Mesenteric fat pad (tissue), 1 donor: ENCODE measurements at regions not wholly inside any gene's neighbourhood (a gene's known extent, or its start where the extent isn't known, plus 50 kb on each side); places are given as distances from the start of the nearest gene placed in this dataset.

Experiments used
- DNase-seq: peaks from one replicate; pipeline ENCODE4 v3.0.0-alpha.2; 2020; ENCODE audit warnings: low spot score
- donor health status: DM: yes; HTN: yes; CAD: no.

DNA sequence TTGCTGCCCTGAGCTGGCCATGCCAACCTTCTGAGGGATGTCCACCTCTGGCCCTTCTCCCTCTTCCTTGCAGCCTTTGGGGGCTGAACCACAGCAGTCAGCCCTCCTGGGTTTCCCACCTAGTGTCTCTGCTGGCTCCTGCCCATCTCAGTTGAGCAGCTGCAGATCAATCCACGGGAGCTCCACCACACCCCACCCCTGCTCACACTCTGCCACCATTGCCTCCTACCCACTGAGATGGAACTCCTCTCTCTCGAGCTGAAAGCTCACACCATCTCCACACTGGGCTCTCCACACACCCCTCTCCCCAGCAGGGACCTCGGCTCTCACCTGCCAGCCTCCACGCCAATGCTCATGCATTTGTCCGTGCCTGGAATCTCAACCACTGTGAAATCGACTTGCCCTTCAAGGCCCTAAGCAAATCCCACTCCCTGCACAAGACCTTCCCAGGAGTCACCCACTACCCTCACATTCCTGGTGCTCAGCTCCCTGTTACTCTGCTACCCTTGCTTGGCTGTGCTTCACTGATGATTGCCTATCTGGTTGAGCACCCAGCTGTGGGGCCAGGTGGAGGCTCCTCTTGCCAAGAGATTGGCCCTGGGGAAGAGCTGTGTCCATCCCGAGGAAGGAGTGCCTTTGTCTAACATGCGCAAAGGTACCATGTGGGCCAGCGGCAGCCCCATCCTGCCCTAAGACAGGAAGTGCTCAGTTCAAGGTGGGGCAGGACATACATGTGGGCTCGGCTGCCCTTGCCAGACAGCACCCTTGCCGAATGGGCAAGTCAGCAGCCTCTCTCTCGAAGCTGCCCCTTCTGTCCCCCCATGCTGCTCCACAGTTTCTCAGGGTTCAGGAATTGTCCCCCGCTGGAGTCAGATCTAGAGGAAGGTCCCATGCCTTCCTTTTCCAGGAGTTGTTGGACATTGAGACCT is 208.7 kb downstream of the CYP26B1 start:
- DNase-seq = peak; percentile 57

DNA sequence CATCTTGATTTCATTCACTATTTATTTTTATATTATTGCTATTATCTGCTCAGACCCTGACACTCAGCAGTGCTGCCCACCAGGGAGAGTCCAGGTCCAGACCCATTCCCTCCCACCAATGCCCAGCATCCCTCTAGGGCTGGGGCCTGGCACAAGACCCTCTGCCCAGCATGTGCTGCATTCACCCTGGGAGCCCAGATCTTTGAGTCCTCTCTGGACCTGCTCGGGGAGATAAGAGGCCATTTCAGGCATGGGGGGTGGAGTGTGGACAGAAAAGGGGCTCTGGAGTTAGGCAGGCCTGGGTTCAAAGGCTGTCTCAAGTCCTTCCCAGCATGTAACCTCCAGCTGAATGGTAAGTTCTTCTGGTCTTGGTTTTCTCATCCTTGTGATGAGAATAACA is 209.6 kb downstream of the CYP26B1 start:
- peak; percentile 64 for DNase-seq

DNA sequence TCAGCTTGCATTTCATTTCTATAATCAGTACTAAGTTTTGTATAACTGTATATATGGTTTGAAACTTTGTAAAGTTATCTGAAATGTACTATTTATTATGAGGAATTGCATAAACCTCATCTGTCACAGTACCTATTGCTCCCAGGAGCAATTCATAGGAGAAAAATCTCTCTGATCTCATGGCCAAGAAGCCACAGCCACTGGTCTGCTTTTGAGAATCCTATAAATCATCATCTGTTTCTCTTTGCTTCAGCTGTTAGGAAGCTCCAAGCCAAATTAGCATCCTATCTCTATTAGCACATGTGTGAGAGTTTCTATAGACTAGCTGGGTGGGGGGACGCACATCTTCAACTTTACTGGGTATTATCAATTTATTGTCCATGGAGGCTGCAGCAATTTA is 210.3 kb downstream of the CYP26B1 start:
- DNase-seq = no peak

GRCh38 chr2:71936076-71937030 is 211.3 kb downstream of the CYP26B1 start:
- peak; percentile 72 for DNase-seq

DNA sequence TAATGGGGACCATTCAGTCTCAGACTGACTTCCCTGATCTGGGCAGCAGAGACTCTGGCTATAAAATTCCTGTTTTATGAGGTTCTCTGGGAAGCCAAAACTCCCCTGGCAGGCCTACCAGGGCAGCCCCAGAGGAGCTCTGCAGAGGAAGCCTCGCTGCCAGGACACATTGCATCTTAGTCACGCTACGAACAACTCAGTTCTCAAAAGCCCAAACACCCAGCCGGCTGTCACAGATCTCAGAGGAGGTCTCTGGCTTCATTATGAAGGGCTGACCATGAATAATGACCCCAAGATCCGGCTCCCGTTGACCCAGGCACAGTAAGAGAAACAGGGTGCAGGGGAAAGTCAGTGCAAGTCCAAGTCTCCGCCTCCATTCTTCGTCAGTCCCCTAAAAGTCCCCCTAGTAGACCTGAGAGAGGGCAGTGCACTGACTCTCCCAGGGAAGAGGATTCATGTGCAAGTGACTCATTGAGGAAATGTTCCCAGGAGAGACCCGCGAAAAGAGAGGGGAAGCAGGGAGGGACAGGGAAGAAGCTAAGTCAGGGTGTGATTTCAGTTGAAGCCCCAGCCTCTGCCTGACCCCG is 212.3 kb downstream of the CYP26B1 start:
- peak; percentile 82 for DNase-seq

DNA sequence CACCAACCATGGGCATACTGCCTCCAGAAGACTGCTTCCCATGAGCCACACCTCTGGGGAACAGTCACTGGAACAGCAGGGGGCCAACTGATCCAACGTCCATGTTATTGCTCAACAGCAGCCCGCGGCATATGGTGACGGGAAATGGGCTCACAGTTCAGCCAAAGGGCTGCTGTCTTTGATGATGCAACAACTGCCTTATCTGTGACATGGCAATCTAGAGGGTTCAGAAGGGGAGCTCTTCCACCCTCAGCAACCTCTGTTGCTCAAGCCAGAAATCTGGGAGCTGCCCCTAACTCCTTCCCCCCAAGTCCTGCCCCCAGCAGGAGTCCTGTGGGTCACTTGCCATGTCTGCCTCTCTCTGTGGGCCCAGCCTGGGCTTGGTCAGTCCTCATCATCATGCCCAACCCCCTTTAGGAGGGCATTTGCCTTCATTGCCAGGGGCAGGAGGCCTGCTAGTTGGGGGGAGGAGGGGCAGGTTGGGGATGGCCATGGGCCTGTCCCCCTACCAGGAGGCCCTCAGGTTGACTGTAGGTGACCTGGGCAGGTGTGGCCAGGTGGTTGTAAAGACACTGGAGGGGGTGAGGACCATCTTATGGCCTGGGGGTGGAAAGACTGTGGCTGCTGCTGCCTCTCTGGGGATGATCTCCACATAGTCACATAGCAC is 212.9 kb downstream of the CYP26B1 start:
- DNase-seq = peak; percentile 90

GRCh38 chr2:71934320-71934593 is 213.4 kb downstream of the CYP26B1 start:
- DNase-seq = peak; percentile 84

DNA sequence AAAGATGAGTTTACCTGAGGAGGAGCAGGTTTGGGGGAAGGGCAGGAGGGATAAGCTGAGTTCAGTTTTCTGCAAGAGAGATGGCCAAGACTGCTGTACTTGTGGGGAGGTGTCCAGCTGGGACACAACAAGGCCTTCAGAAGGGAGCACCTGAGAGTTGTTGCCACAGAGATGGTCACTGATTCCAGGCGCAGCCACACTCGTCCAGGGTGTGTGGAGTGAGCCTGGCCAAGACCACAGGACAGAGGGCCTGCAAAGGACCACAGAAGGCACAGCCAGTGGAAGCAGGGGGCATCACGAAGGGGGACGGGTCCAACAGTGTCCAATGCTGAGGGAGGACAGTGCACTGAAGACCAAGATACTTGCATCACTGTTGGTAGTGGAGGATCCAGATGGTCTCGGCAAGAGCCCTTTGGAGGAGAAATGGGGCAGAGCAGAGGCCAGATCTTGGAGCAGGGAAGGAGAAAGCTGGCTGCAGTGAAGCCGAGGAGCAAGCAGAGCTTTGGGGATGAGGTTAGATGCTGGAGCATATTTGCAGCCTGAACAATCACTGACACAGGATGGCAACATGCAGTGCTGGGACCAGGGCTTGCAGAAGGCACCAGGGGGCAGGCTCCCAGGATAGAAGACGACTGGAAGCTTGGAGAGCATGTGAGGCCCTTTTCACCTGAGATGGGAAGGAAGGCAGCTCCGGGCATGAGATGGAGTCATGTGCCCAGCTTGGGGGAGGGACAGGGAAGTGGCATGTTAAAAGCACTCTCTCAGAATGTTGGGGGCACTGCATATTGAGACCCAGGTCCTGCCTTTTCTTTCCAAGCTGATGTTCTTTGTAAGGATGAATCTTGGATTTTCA is 214.0 kb downstream of the CYP26B1 start:
- peak; percentile 75 for DNase-seq

DNA sequence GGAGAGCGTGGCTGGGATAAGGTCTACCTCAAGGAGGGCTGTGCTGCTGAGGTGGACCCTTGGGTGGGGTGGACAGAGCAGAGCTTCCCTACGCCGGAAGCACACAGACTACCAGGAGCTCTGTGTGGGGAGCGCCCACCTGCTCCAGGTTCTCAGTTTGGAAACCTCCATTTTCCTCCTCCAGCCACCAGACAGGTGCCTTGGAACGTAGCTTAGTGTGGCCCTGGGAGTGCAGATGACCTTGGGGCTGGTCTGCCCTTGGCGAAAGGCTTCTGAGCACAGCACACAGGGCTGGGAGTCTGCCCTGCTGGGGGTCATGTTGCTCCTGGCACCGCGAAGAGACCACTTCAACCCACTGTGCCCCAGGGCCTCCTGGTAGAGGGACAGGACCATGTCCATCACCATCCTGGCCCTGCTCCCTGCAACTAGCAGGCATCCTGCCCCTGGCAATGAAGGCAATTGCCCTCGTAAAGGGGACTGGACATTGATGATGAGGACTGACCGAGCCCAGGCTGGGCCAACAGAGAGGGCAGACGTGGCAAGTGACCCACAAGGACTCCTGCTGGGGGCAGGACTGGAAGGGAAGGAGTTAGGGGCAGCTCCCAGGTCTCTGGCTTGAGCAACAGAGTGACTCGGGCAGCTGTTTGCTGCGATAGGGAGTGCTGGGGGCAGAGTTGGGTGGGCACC is 214.7 kb downstream of the CYP26B1 start:
- peak; percentile 89 for DNase-seq

DNA sequence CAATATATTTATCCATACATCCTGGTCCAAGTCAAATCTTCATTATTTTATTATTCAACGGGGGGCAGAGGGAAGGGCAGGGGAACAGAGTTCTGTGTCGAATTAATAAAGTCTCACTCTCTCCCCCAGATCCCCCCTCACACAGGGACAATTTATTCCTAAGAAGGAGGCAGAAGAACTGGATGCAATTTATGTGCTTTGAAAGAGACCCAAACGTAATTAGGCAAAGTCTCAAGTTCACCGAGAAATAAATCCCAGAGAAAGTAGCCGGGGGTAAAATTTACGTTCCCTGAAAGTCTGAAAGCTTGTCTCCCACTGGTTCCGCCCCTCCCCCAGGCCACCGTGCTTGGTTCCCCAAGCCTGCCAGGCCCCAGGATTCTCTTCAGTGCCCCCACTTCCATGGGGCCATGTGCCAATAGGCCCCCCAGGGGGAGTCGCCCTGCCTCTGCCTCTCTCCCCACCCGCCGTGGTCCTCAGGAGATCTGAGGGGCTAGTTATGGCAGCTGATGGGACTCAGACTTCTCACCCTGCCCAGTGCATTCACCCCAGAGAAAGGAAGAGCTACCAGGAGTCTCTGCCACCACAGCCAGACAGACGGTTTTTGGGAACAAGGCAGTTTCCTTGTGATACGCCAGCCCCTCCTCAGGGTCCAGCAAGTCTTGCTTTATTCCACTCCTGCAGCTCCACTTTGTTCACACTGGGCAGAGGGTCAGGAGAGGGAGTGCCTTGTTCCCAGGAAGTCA is 215.5 kb downstream of the CYP26B1 start:
- peak; percentile 75 for DNase-seq

DNA sequence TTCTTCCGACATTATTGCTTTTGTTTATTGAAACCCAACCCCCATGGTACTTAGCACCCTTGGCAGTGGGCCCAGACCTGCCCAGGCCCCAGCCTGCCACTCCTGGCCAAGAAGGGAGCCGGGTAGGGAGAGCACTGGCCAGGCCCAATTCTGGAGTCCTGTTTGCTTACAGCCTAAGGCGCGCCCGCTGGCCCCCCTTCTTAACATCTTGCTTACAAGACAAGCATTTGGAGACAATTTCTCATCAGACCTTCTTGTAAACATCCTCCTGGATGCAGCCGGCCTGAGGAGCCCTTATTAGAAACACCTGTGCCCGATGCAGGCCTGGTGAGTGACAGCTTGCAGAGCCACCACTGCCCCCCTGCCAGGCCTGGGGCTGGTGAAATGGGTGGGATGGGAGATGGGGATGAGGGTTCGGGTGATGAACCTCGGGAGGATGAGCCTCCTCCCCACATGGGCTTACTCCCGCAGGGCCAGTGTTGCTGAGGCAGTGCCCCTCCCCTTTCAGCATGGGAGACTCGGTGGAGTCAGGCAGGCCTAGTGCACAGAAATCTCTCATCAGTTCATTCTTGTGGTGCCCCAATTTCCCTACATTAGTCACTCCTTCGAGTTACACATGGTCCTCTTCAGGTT is 217.5 kb downstream of the CYP26B1 start:
- peak; percentile 83 for DNase-seq

DNA sequence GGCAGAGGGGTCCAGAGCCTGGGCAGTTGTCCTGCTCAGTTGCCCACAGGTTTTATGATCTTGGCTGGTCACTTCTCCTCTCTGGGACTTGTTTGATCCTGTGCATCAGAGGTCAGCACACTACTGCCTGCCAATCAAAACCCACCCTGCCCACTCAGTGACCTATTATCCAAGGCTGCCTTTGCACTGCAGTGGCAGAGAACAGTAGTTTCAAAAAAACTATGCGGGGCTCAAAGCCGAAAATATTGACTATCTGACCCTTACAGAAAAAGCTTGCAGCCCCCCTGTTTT is 218.2 kb downstream of the CYP26B1 start:
- peak; percentile 71 for DNase-seq

DNA sequence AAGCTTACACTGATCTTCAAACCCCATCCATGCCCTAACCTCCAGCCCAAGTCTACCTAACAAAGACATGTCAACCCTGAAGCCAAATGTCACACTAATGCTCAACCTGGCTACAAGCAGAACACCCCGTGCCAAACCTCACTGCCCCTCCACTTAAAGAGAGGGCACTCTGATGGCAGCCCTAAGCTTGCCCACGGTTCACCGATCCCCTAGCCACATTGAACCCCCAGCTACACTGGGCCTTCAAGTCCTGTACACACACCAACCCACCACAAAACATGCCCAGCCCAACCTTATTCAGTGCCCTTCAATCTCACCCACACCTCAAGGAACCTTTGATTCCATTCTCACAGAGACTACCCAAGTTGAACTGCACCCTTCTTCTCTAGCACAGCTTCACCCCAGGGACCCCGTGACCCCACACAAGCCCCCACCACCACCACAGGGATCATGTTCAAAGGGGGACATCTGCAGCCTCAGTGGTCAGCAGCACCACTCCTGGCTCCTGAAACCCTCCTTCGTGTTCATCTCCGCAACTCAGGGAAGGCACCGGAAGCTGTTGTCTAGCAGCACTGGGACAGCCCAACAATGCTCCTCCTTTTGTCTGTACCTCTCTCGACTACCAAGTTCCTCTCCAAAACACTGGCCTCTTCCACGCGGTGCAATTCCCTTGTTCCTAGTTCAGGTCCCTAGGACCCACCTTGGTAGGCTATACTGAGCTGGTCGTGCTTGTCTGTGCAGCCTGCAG is 218.8 kb downstream of the CYP26B1 start:
- no peak for DNase-seq

DNA sequence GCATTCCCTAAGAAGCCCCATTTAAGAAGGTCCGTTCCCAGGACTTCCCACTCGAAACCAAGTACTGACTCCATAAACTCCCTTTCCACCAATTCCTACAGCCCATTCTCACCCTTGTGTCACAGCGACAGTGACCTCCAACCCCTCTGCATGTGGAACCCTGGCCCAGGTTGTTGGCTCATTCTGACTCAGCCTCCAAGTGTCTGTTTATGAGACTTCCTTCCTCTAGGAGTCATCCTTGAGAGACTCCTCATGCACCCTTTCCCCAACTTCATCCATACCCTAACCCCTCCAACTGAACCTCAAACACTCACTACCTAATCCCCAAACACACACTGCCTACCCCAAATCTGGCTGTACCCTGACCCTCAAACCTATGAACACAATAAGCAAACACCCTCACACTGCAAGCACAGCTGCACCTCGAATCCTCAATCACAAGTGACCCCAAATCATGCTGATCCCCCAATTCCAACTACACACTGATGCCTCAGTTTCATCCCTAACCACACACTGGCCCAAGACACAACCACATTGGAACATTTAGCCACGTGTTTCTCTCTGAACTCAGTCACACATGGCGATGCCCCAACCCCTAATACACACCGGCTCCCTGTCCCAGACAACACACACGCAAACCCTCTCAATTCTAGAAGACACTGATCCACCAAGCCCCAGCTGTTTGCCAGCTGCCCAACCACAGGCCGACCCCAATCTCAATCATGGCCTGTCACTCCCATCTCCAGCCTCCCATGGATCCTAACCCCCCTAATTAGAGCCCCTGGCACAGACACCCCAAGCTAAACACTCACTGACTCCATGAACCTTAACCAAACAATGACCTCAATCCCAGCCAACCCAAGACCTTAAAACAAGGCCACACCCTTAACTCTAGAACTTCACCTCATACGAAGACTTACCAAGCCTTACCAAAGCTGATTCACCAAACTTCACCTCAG is 219.6 kb downstream of the CYP26B1 start:
- peak; percentile 62 for DNase-seq

- peak; percentile 74 for DNase-seq
Measured at GRCh38 chr2:71926876-71927756, 220.5 kb downstream of the CYP26B1 start.

- DNase-seq = peak; percentile 80
Measured at GRCh38 chr2:71926089-71926447, 221.6 kb downstream of the CYP26B1 start.
